ENCODE measurements at regions not wholly inside any gene's neighbourhood (a gene's known extent, or its start where the extent isn't known, plus 50 kb on each side); places are given as distances from the start of the nearest gene placed in this dataset.

- no peak overlapping the region for H3K4me2 ChIP-seq (ENCODE audit: low read length)
- H3K9me3 ChIP-seq (ENCODE audit: control insufficient read depth, low read length) = no peaks in the 10 kb centered on the region
- no peaks in the 10 kb centered on the region for H3K79me2 ChIP-seq
- H3K4me1 ChIP-seq = no peaks in the 10 kb centered on the region
- H3K27ac ChIP-seq = no peak overlapping the region
- no peak overlapping the region for H3K9ac ChIP-seq
- no peak overlapping the region for H3K4me3 ChIP-seq (ENCODE audit: low read depth, low read length)
- TF ChIP-seq, protein P1, sequence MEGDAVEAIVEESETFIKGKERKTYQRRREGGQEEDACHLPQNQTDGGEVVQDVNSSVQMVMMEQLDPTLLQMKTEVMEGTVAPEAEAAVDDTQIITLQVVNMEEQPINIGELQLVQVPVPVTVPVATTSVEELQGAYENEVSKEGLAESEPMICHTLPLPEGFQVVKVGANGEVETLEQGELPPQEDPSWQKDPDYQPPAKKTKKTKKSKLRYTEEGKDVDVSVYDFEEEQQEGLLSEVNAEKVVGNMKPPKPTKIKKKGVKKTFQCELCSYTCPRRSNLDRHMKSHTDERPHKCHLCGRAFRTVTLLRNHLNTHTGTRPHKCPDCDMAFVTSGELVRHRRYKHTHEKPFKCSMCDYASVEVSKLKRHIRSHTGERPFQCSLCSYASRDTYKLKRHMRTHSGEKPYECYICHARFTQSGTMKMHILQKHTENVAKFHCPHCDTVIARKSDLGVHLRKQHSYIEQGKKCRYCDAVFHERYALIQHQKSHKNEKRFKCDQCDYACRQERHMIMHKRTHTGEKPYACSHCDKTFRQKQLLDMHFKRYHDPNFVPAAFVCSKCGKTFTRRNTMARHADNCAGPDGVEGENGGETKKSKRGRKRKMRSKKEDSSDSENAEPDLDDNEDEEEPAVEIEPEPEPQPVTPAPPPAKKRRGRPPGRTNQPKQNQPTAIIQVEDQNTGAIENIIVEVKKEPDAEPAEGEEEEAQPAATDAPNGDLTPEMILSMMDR (IDR thresholded peaks at IDR 0.05) = no peak
- no peak overlapping the region for H2AFZ ChIP-seq
- H3K36me3 ChIP-seq (ENCODE audit: control insufficient read depth, insufficient read depth, low read length) = no peaks in the 10 kb centered on the region
- no peaks in the 10 kb centered on the region for H3K27me3 ChIP-seq (ENCODE audit: control insufficient read depth, insufficient read depth, low read length)
These were observed 407.4 kb downstream of the SMARCA1 start for GRCh38 chrX:129115935-129116334.

DNA sequence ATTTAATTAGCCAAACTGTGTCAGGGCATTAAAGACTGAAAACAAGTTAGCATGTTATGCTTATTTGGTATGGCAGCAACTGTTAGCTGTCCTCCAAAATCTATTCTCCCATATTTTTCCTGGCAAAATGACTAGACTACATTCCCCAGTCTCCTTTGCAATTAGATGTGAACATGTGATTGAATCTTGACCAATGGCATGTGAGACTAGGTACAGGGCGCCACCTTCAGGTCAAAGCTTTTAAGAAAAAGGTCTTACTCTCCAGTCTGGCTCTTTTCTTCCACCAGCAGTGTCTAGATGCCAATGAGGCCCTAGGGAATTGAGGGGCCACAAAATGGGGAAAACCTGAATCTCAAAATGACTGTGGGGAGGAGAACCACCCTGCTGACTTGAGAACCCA lies 408.2 kb downstream of the SMARCA1 start:
- TF ChIP-seq, protein P1 (IDR thresholded peaks at IDR 0.05) = no peak
- no peaks in the 10 kb centered on the region for H3K4me1 ChIP-seq
- no peaks in the 10 kb centered on the region for H3K36me3 ChIP-seq (ENCODE audit: control insufficient read depth, insufficient read depth, low read length)
- no peak overlapping the region for H3K27ac ChIP-seq
- no peaks in the 10 kb centered on the region for H3K9me3 ChIP-seq (ENCODE audit: control insufficient read depth, low read length)
- no peaks in the 10 kb centered on the region for H3K27me3 ChIP-seq (ENCODE audit: control insufficient read depth, insufficient read depth, low read length)
- no peaks in the 10 kb centered on the region for H3K79me2 ChIP-seq
- no peak overlapping the region for H3K9ac ChIP-seq
- no peak overlapping the region for H3K4me3 ChIP-seq (ENCODE audit: low read depth, low read length)
- no peak overlapping the region for H2AFZ ChIP-seq
- no peak overlapping the region for H3K4me2 ChIP-seq (ENCODE audit: low read length)

DNA sequence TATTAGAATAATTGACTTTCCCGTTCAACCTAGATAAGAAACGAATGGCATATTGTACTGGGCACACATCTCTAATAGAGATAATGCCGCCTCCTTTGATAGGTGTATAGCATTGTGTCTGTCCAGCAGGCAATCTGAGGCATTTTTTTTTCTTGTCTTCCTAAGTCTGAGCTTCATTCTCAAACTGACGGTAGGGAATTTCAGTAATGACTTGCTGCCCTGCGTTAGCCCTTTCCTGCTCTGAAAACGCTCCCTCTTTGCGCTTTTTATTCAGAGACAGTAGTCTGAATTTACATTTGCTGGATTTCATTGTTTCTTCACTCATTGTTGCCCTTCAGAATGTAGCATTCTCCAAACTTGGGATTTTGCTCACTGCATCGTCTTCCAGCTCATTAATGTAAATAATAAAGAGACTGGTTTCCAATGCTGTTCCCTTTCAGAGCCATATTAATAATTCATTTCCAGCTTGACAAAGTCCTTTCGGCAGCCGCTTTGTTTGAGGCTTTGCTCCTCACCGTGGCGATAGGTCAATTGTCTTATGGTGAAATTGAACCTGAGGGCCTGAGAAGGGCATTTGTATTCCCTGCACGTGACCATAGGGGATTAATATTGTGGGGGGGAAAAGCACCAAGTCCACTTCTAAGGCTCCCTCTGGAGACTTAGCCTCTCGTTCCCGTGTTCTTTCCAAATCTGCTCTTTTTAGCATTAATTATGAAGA lies 412.1 kb downstream of the SMARCA1 start:
- H3K4me2 ChIP-seq (ENCODE audit: low read length) = no peak overlapping the region
- H3K9me3 ChIP-seq (ENCODE audit: control insufficient read depth, low read length) = no peaks in the 10 kb centered on the region
- TF ChIP-seq, protein P1 (IDR thresholded peaks at IDR 0.05) = no peak
- no peak overlapping the region for H3K27ac ChIP-seq
- no peaks in the 10 kb centered on the region for H3K79me2 ChIP-seq
- no peak overlapping the region for H3K4me3 ChIP-seq (ENCODE audit: low read depth, low read length)
- no peaks in the 10 kb centered on the region for H3K27me3 ChIP-seq (ENCODE audit: control insufficient read depth, insufficient read depth, low read length)
- H2AFZ ChIP-seq = no peak overlapping the region
- no peaks in the 10 kb centered on the region for H3K4me1 ChIP-seq
- H3K9ac ChIP-seq = no peak overlapping the region
- no peaks in the 10 kb centered on the region for H3K36me3 ChIP-seq (ENCODE audit: control insufficient read depth, insufficient read depth, low read length)

- H3K4me2 ChIP-seq (ENCODE audit: low read length) = no peak overlapping the region
- H3K79me2 ChIP-seq = no peaks in the 10 kb centered on the region
- no peak overlapping the region for H3K4me3 ChIP-seq (ENCODE audit: low read depth, low read length)
- no peaks in the 10 kb centered on the region for H3K4me1 ChIP-seq
- no peaks in the 10 kb centered on the region for H3K9me3 ChIP-seq (ENCODE audit: control insufficient read depth, low read length)
- H3K27ac ChIP-seq = no peak overlapping the region
- H3K9ac ChIP-seq = no peak overlapping the region
- no peaks in the 10 kb centered on the region for H3K27me3 ChIP-seq (ENCODE audit: control insufficient read depth, insufficient read depth, low read length)
- H2AFZ ChIP-seq = no peak overlapping the region
- H3K36me3 ChIP-seq (ENCODE audit: control insufficient read depth, insufficient read depth, low read length) = no peaks in the 10 kb centered on the region
- TF ChIP-seq, protein P1 (IDR thresholded peaks at IDR 0.05) = no peak
These were observed 414.4 kb downstream of the SMARCA1 start for GRCh38 chrX:129108936-129109335.

DNA sequence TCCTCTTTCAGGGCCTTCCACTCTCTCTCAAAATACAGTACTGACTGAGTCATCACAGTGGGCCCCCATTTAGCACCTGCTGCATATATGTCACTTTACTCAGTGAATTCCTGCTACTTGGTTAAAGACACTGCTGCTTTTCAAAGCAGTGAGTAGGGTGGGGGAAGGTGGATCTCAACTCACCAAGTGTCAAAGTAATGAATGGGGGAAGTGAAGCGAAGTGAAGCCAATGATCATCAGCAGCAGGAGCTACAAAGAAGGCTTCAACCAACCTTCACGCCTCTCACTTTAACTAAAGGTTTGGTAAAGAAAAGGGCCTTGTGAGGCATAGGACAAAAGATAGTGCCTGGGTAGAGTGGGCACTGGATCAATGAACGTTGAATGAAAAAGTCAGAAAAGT lies 424.1 kb downstream of the SMARCA1 start:
- H2AFZ ChIP-seq = no peak overlapping the region
- H3K4me2 ChIP-seq (ENCODE audit: low read length) = no peak overlapping the region
- H3K27me3 ChIP-seq (ENCODE audit: control insufficient read depth, insufficient read depth, low read length) = no peaks in the 10 kb centered on the region
- no peaks in the 10 kb centered on the region for H3K79me2 ChIP-seq
- H3K27ac ChIP-seq = no peak overlapping the region
- H3K9me3 ChIP-seq (ENCODE audit: control insufficient read depth, low read length) = no peaks in the 10 kb centered on the region
- no peaks in the 10 kb centered on the region for H3K4me1 ChIP-seq
- TF ChIP-seq, protein P1 (IDR thresholded peaks at IDR 0.05) = no peak
- H3K4me3 ChIP-seq (ENCODE audit: low read depth, low read length) = no peak overlapping the region
- no peaks in the 10 kb centered on the region for H3K36me3 ChIP-seq (ENCODE audit: control insufficient read depth, insufficient read depth, low read length)
- H3K9ac ChIP-seq = no peak overlapping the region

Measured in parathyroid adenoma (tissue), 2 donors.